ENCODE measurements at regions not wholly inside any gene's neighbourhood (a gene's known extent, or its start where the extent isn't known, plus 50 kb on each side); places are given as distances from the start of the nearest gene placed in this dataset.

DNA sequence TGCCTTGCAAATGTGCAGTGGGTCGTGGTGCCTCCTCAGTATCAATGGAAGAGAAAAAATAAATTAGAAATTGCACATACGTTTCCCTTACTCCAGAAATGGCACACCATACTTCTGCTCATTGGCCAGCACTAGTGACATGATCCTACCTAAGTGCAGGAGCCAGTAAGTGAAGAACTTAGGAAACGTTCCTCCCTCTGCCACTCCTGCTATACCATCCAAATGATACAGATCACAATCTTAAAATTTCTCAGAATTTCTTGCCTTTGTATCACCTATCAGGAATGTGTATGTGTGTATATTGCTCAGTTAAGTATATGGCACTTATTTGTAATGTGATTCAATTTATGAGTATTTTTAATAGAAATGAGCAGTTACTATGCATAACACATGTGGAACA lies 237.0 kb upstream of the UBE2E3 start:
- no peak for DNase-seq (ENCODE audit: low spot score, unreplicated experiment)

DNA sequence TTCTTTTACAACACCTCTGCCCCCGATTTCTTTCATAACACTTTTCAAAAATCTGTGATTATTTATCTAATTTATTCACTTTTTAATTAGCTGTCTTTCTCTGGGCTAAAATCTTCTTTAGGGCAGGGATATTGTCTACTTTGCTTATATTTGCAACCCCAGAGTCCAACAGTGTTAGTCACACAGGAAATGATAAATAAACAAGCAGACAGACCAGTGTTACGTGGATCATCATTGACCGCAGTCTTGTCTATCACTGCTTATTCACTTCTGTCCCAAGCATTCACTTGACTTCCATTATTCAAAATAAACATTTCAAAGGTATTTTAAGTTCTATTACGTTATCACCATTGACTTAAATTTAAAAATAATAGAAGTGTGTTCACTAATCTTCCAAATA lies 237.6 kb upstream of the UBE2E3 start:
- Mint-ChIP-seq H3K36me3 (ENCODE audit: insufficient read depth) (no peaks in the 10 kb centered on the region), H3K4me1 (ENCODE audit: low read depth) (peaks cover 3% of the 10 kb centered on the region), H3K4me3 (ENCODE audit: low read depth) (no peak overlapping the region), H3K27ac (no peak overlapping the region), H3K27me3 (no peaks in the 10 kb centered on the region), H3K9me3 (ENCODE audit: low read depth) (no peaks in the 10 kb centered on the region)
- no peak for DNase-seq (ENCODE audit: low spot score, unreplicated experiment)
- TF ChIP-seq CTCF (IDR thresholded peaks at IDR 0.05; ENCODE audit: unreplicated experiment), result no peak

More for the DNA sequence above, 237.0 kb upstream of the UBE2E3 start:
- no peaks in the 10 kb centered on the region for H3K9me3 Mint-ChIP-seq (ENCODE audit: low read depth)
- H3K27ac Mint-ChIP-seq, result peak overlapping the region; percentile 66
- H3K4me1 Mint-ChIP-seq (ENCODE audit: low read depth), result peaks cover 3% of the 10 kb centered on the region
- H3K4me3 Mint-ChIP-seq (ENCODE audit: low read depth), result no peak overlapping the region
- H3K36me3 Mint-ChIP-seq (ENCODE audit: insufficient read depth), result no peaks in the 10 kb centered on the region
- no peaks in the 10 kb centered on the region for H3K27me3 Mint-ChIP-seq
- no peak for TF ChIP-seq CTCF (IDR thresholded peaks at IDR 0.05; ENCODE audit: unreplicated experiment)

DNA sequence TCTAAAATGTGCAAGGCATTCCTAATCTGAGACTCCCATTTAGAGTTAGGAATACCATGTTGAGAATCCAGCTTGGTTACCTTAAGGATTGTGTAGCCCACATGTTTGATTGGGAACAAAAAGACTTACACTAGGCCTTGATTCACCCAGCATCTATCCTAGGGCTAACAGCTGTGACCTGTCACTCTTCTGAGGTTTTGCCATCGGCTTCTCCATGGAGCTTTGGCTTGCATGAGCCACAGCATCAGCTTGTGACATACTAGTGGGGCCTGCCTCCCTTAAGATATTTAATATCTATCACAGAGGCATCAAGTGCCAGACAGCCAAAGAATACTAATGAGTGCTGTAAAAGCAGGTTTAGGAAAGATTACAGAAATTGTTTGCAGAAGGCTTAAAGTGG lies 241.3 kb upstream of the UBE2E3 start:
- no peak for DNase-seq (ENCODE audit: low spot score, unreplicated experiment)
- Mint-ChIP-seq H3K27me3 (no peaks in the 10 kb centered on the region), H3K36me3 (ENCODE audit: insufficient read depth) (no peaks in the 10 kb centered on the region), H3K4me1 (ENCODE audit: low read depth) (peaks cover 8% of the 10 kb centered on the region), H3K27ac (no peak overlapping the region), H3K9me3 (ENCODE audit: low read depth) (no peaks in the 10 kb centered on the region), H3K4me3 (ENCODE audit: low read depth) (no peak overlapping the region)
- TF ChIP-seq CTCF (IDR thresholded peaks at IDR 0.05; ENCODE audit: unreplicated experiment), result no peak

DNA sequence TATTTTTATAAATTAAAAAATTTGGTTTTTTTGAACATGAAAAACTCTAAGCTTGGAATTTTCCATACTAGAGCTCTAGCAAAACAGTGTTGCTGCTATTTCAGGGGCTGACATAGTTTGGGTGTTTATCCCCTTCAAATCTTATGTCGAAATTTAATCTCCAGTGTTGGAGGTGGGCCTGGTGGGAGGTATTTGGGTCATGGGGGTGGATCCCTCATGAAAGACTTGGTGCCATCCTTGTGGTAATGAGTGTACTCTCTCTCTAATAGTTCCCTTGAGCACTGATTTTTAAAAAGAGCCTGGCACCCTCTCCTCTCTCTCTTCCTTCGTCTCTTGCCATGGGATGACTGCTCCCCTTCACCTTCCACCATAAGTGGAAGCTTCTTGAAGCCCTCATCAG lies 244.6 kb upstream of the UBE2E3 start:
- Mint-ChIP-seq H3K9me3 (ENCODE audit: low read depth) (no peaks in the 10 kb centered on the region), H3K4me1 (ENCODE audit: low read depth) (peaks cover 17% of the 10 kb centered on the region), H3K27me3 (no peaks in the 10 kb centered on the region), H3K27ac (no peak overlapping the region), H3K4me3 (ENCODE audit: low read depth) (no peak overlapping the region), H3K36me3 (ENCODE audit: insufficient read depth) (no peaks in the 10 kb centered on the region)
- DNase-seq (ENCODE audit: low spot score, unreplicated experiment), result no peak
- no peak for TF ChIP-seq CTCF (IDR thresholded peaks at IDR 0.05; ENCODE audit: unreplicated experiment)

DNA sequence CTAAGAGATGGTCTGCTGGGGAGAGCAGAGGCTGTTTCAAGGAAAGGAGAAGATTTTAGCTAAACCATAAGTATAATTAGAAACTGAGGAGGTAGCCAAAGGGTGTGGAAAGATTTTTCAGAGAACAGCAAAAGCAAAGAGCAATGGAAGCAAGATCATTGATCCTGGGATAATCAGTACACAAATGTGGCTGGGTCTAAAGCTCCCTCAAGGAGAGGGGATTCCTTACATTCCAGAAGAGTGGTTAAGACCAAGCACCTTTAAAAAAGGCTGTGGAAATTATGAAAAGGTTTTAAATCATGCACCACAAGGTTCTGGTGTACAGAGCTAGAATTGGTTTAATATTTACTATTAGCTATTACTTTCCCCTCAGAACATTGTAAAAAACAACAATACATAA lies 246.0 kb upstream of the UBE2E3 start:
- Mint-ChIP-seq H3K4me1 (ENCODE audit: low read depth) (peaks cover 17% of the 10 kb centered on the region), H3K4me3 (ENCODE audit: low read depth) (no peak overlapping the region), H3K36me3 (ENCODE audit: insufficient read depth) (no peaks in the 10 kb centered on the region), H3K27me3 (no peaks in the 10 kb centered on the region), H3K9me3 (ENCODE audit: low read depth) (no peaks in the 10 kb centered on the region), H3K27ac (no peak overlapping the region)
- TF ChIP-seq CTCF (IDR thresholded peaks at IDR 0.05; ENCODE audit: unreplicated experiment), result no peak
- DNase-seq (ENCODE audit: low spot score, unreplicated experiment), result no peak

All from progenitor cell of endocrine pancreas (in vitro differentiated cells).